T47D (cell line): ENCODE measurements at regions not wholly inside any gene's neighbourhood (a gene's known extent, or its start where the extent isn't known, plus 50 kb on each side); places are given as distances from the start of the nearest gene placed in this dataset.
A peak's percentile ranks its signal among the peaks of the same experiment; 100 is the strongest.

ENCODE experiments used
- DNase-seq, 2 experiments: peaks; one replicate each; pipeline versions ENCODE4 v3.0.0 to v3.0.0-alpha.2; 2011 to 2012; ENCODE audit warnings: low read depth in 1 of 2, low spot score in 1 of 2
- JUND ChIP-seq: IDR thresholded peaks from 2 replicates; pipeline ENCODE4 v1.6.1; 2012; ENCODE audit warnings: low read depth
- in situ Hi-C: cut with HindIII; loops from 2 replicates; pipeline ENCODE4 v1.10.0; 2016; ENCODE audit warnings: low sequenced_read_pairs, low pct_unique_long_range_greater_than_20kb

DNA sequence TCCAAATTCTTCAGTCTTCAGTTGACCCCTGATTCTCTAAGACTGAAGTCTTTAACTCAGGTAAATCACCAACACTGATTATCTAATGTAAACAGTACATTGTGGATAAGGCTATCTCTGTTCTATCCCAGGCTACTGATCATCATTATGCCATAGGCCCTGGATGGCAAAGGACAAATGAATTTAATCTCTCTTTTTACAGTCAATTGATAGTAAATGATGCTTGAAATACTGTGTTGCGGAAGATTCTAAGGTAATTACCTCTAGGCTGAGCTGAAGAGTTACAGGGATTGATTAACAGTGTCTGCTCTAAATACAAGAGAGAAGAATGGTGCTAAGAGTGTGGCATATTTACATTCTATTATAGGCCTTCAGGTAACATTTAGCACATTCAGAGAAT, 264.7 kb downstream of the ACTL7B start:
- in situ Hi-C loops, result no loop called here
- DNase-seq, result no peak
- no peak for TF ChIP-seq JUND

DNA sequence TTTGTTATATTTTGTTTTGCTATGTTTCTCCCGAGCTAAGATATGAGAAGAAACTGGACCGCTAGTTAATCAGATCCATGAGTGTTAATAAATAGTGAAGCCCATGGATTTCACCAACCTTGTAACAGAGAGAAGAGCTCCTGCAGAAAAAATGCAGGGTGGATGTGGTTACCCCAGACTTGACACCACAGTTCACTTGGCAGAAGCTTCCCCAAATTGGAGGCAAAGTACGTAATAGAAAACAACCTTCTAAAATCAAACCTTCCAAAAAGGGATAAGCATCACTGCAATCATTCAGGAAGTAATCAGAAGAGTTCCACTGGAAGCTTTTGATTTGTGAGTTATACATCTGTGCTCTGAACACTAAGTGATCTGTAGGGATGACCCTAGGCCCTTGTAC, 267.5 kb downstream of the ACTL7B start:
- no peak for TF ChIP-seq JUND

DNA sequence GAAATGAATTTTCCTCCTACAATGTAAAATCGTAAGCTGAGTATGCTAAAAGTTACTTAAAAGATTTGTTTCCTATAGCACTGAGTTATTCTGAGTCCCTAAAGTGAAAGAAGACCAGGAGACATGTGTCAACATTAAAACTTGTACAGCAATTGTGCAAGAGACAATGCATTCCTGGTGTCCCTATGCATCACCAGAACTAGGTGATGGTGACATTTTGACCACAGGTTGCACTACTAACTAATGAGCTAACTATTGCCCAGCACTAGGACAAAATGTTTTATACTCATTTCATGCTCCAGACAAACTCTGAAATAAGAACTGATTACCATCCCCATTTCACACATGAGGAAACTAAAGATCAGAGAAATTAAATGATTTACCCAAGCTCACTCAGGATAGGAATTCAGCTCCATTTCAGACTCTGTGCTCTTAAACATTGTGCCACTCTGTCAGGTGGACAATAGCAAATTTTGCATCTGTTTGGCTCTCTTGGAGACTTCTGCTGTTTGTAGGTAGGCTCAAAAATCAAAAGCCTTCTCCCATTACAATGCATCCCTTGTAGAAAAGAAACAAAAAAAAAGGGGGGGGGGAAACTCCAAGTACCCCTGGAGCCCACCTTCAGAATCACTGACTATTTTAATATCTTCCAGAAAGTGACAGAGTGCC, 269.2 kb downstream of the ACTL7B start:
- in situ Hi-C loops, result no loop called here

More for the DNA sequence above, 267.5 kb downstream of the ACTL7B start:
- no peak for DNase-seq
- in situ Hi-C loops, result no loop called here

DNA sequence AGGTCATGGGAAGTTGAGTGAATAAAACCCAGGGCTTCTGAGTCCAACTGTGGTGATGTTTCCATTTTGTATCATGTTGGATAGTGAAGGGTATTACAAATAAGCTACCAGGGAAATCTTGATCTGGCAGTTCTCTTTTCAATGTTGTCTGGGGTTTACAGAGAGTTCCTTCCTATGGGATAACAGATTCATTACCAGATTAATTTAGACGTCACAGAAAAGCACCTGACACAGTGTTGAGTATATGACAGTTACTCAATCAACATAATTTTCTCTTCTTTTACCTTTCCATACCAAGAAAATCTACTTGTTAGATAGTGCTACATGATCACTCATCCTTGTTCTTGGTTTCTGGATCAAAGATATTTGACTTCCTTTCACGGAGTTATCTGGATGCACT, 270.9 kb downstream of the ACTL7B start:
- in situ Hi-C loops, result no loop called here
- TF ChIP-seq JUND, result no peak
- no peak for DNase-seq

More for the DNA sequence above, 269.2 kb downstream of the ACTL7B start:
- no peak for TF ChIP-seq JUND
- no peak for DNase-seq

DNA sequence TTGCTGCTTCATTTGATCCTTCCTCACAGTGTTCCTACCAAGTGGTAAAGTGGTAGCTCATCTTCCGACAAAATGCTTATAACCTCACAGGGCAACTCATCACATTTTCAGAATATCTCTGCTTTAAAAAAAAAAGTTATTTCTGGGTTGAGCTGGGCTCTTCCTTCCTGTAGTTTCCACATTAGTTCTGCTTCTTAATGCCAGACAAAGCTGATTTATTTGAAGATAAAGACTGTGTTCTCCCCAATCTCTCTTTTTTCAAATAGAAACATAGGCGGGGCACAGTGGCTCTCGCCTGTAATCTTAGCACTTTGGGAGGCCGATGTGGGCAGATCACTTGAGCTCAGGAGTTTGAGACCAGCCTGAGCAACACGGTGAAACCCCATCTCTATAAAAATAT, 273.1 kb downstream of the ACTL7B start:
- no peak for TF ChIP-seq JUND
- no peak for DNase-seq
- in situ Hi-C loops, result no loop called here

DNA sequence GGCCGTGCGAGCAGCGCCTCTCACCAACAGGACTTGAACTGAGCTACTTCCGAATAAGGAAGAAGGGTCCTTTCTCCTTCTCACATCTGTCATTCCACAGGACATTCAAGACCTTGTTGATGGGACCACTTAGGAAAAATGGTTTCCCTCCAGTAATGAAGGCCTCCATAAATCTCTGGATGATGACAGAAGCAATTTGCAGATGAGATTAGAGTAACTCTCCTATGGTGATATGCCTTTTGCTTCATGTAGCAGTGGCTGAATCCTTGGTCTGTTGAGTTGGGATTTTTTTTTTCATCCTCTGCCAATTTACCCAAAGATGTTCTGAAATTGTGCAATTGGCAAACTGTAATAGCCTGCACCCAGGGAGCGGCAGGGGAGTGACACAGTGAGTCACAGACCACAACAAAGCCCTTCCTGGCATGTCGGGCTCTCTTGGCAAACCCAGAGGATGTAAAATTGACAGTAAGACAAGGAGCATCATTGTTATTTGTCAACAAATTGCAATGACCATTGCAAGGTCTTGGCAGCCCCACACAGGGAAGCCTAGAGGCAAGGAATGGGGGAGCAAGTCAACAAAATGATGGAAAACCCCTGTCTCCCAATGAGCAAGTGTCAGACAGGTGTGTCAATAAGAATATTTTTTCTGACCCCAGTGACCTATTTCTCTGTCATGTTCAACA, 275.9 kb downstream of the ACTL7B start:
- TF ChIP-seq JUND, result no peak
- peak in 1 of 2 experiments; percentile 39 for DNase-seq
- in situ Hi-C loops, result no loop called here

DNA sequence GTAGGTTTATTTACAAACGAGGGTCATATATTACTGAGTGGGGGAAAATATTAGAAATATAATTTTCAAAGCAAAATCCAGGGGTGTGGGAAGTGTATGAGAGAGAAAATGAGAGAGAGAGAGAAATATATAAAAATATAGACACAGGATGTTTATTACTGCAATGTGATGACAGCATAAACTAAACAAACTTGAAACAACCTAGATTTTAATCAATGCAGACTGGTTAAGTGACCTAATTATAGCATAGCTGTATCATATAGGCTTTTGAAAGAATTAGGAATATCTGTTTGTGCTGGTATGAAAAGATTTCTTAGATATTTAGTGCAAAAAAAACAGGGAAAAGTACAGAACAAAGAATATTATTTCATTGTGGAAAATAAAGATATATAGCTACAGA, 280.5 kb downstream of the ACTL7B start:
- peak; percentile 35; the same call in 1 of the 2 replicates for TF ChIP-seq JUND
- DNase-seq, result peak in 1 of 2 experiments; percentile 53
- in situ Hi-C loops, result no loop called here

DNA sequence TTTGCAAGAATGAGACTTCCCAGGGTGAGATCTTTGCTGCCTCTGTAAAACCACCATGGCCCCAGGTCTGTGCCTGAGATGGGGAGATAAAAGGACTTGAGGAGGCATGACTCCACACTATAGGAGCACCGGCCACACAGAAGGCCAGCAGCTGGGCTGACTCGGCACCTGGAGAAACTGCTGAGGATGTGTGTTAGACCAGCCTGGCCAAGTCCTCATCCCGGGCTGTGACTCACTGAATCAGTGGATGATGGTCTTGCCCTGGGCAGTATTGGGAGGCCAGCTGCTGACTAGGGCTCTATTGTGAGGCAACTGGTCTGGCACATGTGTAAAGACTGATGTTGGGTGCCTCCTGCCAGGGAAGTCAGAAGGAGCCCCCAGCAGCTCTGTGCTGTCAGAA, 286.2 kb downstream of the ACTL7B start:
- TF ChIP-seq JUND, result no peak
- in situ Hi-C loops, result no loop called here
- DNase-seq, result peak in 1 of 2 experiments; percentile 56

DNA sequence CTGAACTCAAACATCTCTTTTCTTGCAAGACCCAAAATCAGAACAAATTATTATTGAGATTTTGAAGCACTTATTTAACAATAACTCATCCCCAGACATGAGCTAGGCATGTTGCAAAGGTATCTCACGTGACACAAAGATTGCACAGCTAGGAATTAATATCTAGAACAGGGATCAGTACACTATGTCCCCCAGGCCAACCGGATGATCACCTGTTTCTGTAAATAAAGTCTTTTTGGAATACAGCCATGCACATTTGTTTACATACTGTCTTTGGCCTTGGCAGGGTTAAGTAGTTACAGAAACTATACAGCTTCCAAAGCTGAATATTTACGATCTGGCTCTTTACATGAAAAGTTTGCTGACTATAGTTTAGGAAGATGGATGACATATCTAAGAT, 287.7 kb downstream of the ACTL7B start:
- no peak for TF ChIP-seq JUND
- DNase-seq, result peak in 1 of 2 experiments; percentile 69
- in situ Hi-C loops, result no loop called here

DNA sequence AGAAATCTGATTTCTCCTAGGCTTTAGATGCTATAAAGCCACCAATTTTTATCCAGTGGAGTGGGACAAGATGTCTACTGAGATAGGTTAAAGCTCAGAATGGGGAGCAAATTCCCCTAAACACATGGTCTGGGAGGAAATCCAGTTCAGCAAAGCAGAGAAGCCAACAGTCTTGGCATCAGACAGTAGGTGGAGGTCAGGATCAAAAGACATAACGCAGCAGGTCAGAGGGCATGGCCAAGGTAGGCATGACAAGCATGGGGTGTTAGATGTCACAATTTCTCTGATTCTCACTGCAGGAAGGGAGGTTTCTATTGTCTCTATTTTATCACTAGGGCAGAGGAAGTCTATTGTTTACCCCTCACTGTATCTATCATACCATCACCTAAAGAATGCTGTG, 288.2 kb downstream of the ACTL7B start:
- TF ChIP-seq JUND, result no peak
- in situ Hi-C loops, result no loop called here
- DNase-seq, result no peak

DNA sequence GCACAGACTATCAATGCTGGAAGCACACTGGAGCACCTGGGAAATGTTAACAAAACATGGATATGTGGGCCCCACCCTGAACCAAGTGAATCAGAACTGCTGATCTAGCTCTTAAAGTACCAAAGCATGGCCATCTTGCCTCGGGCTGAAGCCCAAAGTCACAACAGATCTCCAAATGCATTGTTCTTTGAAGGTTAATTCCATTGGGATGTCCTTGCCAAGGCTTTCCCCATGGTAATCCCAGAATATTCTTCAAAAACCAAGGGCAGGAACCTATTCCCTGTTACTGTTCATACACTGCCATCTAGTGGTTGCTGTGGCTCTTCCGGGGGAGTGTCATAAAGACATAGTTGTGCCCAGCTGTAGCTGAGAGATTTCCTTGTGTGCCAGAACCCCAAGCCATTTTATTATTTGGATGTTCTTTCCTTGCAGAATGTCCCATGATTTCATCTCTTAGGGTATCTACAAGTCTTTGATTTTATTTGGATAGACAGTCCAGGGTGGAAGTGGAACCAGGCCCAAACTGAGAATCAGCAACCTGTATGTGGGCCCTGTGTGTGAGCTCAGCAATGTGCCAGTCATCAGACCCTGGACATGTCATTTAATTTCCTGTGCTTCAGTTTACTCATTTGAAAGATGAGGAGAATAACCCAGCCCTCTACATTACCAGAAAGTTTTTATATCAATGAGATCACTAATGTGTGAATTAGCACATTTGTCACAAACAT, 290.0 kb downstream of the ACTL7B start:
- peak; percentile 65 to 93 for DNase-seq
- in situ Hi-C loops, result no loop called here
- no peak for TF ChIP-seq JUND

DNA sequence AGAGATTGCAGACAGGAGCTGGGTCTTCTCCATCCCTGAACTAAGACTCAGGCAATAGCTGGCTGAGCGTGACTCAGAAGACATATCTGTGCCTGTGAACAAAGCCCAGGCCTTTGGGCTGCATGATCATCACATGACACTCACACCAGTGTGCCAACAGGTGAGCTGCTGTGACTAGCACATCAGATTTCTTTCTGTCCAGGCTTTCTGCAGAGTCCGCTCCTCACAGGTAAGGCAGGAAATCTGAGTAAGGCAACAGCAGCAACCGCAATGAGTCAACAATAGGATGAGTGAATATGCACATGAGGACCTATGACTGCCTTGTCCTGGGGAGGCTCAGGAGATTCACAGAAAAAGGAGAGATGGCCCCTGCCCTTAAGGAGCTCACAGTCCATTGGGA, 293.6 kb downstream of the ACTL7B start:
- in situ Hi-C loops, result no loop called here
- no peak for TF ChIP-seq JUND
- no peak for DNase-seq

DNA sequence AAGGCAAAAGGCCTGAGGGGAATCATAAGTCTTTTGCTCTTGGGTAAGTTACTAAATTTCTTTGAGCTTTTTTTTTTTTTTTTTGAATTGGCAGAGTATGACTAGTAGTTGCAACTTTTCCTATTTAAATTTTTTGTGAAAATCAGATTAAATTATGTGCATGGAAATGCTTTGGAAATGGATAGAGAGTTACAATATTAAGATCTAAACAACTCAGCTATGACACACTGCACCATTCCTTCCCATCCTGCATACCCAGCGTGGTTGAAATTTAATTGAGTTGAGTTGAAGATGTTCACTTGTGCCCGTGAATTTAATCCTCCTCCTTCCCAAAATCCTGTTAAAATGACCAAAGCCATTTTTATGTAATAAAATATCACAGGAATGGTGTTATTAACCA, 296.4 kb downstream of the ACTL7B start:
- in situ Hi-C loops, result no loop called here
- DNase-seq, result no peak
- TF ChIP-seq JUND, result no peak
